Upper lobe of left lung (tissue), 4 donors: ENCODE measurements at regions not wholly inside any gene's neighbourhood (a gene's known extent, or its start where the extent isn't known, plus 50 kb on each side); places are given as distances from the start of the nearest gene placed in this dataset.

Experiments
- POLR2AphosphoS5 ChIP-seq, 2 donors: sonication (generic); formaldehyde crosslinking; IDR thresholded peaks; one replicate each; pipeline ENCODE4 v1.5.1; 2017; ENCODE audit warnings: antibody characterized with exemption in 2 of 2
- TF ChIP-seq, protein P1 (sequence below), 6 experiments: fragments of 450-650 bp in 4 of 6; fragments of 200-600 bp in 2 of 6; sonication (generic) in 2 of 6; IDR thresholded peaks; one replicate each; pipeline ENCODE4 v1.5.1; 2016 to 2019; ENCODE audit warnings: antibody characterized with exemption in 6 of 6

GRCh38 chr15:69610858-69611257 lies 158.2 kb downstream of the RPLP1 start:
- TF ChIP-seq POLR2AphosphoS5 (IDR thresholded peaks at IDR 0.05): no peak
- TF ChIP-seq, protein P1, sequence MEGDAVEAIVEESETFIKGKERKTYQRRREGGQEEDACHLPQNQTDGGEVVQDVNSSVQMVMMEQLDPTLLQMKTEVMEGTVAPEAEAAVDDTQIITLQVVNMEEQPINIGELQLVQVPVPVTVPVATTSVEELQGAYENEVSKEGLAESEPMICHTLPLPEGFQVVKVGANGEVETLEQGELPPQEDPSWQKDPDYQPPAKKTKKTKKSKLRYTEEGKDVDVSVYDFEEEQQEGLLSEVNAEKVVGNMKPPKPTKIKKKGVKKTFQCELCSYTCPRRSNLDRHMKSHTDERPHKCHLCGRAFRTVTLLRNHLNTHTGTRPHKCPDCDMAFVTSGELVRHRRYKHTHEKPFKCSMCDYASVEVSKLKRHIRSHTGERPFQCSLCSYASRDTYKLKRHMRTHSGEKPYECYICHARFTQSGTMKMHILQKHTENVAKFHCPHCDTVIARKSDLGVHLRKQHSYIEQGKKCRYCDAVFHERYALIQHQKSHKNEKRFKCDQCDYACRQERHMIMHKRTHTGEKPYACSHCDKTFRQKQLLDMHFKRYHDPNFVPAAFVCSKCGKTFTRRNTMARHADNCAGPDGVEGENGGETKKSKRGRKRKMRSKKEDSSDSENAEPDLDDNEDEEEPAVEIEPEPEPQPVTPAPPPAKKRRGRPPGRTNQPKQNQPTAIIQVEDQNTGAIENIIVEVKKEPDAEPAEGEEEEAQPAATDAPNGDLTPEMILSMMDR (IDR thresholded peaks at IDR 0.05): no peak
